HL-60 (cell line): ENCODE measurements at regions not wholly inside any gene's neighbourhood (a gene's known extent, or its start where the extent isn't known, plus 50 kb on each side); places are given as distances from the start of the nearest gene placed in this dataset.

ENCODE experiments used
- GABPA ChIP-seq: IDR thresholded peaks from 2 replicates; pipeline ENCODE4 v1.6.1; 2012; ENCODE audit warnings: low read depth
- TF ChIP-seq, protein P1 (sequence below): IDR thresholded peaks from one replicate; pipeline ENCODE4 v1.5.1; 2011; ENCODE audit warnings: low read length, control low read depth, inconsistent platforms; ENCODE audit not compliant: insufficient read depth
- TF ChIP-seq, protein P2 (sequence below): IDR thresholded peaks from 2 replicates; pipeline ENCODE4 v1.6.1; 2012; ENCODE audit warnings: low read depth; ENCODE audit not compliant: insufficient replicate concordance

- TF ChIP-seq, protein P1, sequence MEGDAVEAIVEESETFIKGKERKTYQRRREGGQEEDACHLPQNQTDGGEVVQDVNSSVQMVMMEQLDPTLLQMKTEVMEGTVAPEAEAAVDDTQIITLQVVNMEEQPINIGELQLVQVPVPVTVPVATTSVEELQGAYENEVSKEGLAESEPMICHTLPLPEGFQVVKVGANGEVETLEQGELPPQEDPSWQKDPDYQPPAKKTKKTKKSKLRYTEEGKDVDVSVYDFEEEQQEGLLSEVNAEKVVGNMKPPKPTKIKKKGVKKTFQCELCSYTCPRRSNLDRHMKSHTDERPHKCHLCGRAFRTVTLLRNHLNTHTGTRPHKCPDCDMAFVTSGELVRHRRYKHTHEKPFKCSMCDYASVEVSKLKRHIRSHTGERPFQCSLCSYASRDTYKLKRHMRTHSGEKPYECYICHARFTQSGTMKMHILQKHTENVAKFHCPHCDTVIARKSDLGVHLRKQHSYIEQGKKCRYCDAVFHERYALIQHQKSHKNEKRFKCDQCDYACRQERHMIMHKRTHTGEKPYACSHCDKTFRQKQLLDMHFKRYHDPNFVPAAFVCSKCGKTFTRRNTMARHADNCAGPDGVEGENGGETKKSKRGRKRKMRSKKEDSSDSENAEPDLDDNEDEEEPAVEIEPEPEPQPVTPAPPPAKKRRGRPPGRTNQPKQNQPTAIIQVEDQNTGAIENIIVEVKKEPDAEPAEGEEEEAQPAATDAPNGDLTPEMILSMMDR, result no peak
- no peak for TF ChIP-seq GABPA
- TF ChIP-seq, protein P2, sequence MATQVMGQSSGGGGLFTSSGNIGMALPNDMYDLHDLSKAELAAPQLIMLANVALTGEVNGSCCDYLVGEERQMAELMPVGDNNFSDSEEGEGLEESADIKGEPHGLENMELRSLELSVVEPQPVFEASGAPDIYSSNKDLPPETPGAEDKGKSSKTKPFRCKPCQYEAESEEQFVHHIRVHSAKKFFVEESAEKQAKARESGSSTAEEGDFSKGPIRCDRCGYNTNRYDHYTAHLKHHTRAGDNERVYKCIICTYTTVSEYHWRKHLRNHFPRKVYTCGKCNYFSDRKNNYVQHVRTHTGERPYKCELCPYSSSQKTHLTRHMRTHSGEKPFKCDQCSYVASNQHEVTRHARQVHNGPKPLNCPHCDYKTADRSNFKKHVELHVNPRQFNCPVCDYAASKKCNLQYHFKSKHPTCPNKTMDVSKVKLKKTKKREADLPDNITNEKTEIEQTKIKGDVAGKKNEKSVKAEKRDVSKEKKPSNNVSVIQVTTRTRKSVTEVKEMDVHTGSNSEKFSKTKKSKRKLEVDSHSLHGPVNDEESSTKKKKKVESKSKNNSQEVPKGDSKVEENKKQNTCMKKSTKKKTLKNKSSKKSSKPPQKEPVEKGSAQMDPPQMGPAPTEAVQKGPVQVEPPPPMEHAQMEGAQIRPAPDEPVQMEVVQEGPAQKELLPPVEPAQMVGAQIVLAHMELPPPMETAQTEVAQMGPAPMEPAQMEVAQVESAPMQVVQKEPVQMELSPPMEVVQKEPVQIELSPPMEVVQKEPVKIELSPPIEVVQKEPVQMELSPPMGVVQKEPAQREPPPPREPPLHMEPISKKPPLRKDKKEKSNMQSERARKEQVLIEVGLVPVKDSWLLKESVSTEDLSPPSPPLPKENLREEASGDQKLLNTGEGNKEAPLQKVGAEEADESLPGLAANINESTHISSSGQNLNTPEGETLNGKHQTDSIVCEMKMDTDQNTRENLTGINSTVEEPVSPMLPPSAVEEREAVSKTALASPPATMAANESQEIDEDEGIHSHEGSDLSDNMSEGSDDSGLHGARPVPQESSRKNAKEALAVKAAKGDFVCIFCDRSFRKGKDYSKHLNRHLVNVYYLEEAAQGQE, result no peak
Measured at GRCh38 chr10:78914502-78915189, 154.1 kb upstream of the ZMIZ1 start.
